COR-L47 (cell line): ENCODE measurements at regions not wholly inside any gene's neighbourhood (a gene's known extent, or its start where the extent isn't known, plus 50 kb on each side); places are given as distances from the start of the nearest gene placed in this dataset.

Experiments
- DNase-seq: peaks from one replicate; lab custom pipeline; 2025; lab: John Stamatoyannopoulos, UW

DNA sequence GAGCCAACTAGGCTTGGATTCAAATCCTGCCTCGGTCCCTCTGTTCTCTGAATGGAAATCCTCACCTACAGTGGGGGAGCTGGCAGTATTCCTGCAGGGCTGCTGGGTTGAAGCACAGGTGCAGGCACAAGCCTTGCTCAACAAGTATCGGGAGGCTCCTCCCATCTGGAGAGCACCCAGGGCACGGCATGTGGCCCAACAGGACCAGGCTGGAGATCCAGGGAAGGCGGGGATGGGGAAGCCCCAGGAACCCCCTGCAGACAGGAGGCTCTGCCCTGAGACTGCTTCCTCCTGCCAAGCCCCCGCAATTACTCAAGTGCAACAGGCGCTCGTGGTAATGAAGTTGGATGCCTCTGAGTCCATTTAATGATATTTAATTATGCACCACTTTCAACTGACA, 128.0 kb upstream of the VSTM2B start:
- DNase-seq: peak; percentile 56

DNA sequence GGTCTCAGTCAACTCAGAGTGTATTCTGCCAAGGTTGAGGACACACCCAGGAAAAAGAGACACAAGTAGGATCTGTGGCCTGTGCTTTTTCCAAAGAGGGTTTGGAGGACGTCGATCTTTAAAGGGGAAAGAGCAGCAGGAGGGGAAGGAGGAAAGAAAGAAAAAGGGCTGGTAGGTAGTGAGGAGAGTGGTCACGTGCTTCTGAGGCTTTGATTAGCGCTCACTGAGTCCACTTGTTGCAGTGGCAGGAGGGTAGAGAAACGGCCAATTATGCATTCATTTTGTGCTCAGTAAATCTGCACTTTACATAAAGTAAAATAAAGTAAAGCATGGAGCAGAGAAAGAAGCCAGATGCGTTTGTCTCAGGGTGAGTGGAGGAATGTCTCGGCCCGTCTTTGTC, 126.0 kb upstream of the VSTM2B start:
- DNase-seq: no peak

DNA sequence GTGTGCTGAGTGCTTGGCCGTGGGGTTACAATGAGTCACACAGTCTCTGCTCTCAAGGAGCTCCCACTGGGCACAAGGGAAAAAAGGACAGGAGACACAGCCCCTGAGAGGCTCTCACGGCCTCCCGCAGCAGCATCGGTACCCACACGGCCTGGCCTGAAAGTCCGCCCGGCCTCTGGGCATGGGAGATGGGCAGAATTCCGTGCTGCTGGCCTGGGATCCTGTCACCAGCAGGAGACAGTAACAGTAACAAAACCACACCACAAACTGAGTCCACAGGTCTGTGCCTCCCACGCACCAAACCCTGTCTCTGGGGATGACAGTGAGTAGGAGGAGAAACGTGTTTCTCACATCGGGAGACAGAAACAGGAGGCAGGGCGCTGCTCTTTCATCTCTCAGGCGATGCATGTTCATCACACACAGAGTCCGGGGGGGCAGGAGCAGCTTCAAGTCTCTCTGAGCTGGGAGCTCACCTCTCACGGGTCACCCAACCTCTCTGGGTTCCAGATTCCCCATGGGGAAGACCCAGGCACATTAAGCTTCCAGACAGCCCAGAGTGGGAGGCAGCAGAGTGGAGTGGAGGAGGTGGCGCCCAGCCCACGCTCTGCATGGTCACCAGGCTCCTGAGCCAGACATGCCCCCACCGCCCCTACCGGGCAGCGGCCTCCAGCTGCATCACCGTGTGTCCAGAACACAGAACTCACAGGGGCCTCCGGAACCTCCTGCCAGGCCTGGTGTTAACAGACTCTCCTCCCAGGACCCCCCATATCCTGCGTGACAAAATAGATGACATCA, 124.7 kb upstream of the VSTM2B start:
- DNase-seq: no peak

DNA sequence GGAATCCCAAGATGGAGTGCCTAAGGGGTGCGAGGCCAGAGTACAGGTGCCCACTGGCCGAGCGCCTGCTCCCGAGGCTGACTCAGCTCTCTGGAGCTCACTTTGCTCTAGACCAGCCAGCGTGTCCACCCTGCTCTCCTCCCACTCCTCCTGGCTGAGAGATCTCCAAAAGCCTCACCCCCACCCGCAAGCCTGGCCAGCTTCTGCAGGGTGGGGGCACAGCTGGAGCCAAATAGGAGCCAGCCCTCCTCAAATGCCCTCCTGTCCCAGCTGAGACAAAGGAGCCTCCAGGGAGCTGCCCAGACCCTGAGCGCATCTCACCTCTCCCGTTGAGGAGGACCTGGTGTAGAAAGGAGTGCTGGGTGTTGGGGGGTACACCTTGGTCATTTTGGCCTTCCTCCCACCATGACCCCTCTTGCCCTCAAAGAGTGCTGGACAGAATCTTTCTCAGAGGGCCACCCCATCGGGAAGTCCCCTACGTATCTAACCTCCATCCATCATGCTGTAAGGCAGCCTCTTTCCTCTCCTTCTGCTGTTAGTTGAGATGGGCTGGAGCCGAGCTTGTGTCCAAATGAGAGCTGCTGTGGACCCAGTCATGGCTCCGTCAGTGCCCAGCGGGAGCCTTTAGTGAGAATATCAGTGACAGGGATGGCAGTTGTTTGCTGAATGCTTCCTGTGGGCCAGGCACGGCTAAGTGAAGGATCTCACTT, 123.9 kb upstream of the VSTM2B start:
- DNase-seq: no peak

DNA sequence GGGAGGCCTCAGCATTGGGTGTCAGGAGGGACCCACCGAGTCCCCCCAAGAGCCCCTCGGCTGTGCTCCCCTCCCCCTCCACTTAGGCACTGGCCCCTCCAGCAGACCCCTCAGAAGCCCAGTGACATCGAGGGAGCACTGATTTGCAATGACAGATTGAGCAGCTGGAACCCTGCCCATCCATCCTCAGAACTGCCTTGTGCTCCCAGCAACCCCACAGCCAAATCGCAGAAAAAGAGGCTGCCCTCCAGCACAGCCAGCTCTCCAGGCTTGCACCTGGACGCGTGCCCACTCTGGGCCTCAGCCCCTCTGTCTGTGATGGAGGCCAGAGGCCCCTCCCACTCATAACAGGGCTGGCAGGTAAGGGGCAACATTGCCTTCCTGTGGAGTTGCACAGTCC, 123.2 kb upstream of the VSTM2B start:
- peak; percentile 32 for DNase-seq

- DNase-seq: peak; percentile 85
These were observed 121.8 kb upstream of the VSTM2B start for GRCh38 chr19:29404015-29404414.

DNA sequence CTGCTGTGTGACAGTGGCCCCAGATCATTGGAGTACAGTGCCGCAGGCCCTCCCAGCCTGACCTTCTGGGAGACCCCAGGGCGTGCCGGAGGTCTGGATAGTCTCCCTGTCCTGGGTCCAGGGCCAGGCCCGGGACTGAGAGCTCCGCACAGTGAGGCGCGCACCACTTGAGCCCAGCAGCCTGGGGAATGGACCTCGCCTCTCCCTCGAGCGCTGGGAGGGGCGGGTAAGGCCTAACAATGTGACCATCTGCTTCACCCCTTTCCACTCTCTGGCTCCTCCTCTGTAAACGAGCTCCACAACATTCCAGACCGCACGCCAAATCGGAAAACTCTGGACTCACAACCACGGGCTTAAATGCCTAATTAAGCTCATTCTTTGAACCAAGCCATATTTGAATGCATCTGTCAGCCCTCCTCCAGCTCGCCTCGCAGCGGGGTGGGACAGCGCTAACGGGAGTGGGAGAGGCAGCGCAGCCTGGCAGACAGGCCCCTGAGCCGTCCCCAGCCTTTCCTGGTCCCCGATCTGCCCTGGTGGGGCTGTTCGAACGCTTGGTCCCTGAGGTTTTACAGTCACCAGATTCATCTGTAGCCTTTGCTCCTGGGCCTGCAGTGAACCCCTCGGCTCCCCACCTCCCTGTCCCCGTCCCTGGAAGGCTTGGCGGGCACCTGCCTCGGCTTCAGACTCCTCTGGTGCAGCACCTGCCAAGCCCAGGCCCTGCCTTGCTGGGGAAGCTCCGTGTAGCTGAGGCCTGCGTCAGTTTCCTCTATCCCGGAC, 120.7 kb upstream of the VSTM2B start:
- peak; percentile 88 for DNase-seq

DNA sequence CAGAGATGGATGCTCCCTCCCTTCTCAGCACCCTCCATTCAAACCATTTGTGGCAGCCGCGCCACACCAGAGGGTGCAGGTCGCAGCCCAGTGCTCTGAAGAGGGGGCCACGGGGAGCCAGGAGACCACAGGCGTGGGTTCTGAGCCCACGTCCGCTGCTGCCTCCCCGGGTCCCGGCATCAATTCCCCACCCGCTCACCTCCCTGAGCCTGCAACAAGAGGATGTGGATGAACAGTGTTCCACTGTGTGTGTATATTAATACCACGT, 120.1 kb upstream of the VSTM2B start:
- DNase-seq: no peak

GRCh38 chr19:29409076-29409862, 116.5 kb upstream of the VSTM2B start:
- DNase-seq: no peak

DNA sequence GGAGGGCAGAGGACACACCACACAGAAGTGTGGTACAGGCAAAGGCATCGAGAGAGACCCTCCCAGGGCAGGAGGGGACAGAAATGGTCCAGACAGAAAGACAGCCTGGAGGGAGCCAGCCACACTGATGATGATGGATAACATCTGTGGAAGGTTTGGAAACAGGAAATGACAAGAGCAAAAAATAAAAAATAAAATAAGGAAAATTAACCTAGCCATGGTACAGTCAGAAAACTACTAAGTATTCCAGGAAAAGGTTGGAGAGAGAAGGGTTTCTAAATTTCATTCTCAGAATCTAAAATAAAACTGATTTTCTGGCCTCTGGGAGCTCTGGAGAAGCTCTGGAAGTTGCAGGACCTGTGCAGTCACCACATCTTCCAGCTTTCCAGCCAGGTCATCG, 115.2 kb upstream of the VSTM2B start:
- no peak for DNase-seq

- no peak for DNase-seq
These were observed 114.6 kb upstream of the VSTM2B start for GRCh38 chr19:29411113-29411581.

GRCh38 chr19:29413435-29413834, 112.4 kb upstream of the VSTM2B start:
- no peak for DNase-seq

GRCh38 chr19:29415507-29415906, 110.3 kb upstream of the VSTM2B start:
- DNase-seq: no peak

GRCh38 chr19:29417048-29417447, 108.7 kb upstream of the VSTM2B start:
- DNase-seq: no peak

- no peak for DNase-seq
These were observed 107.6 kb upstream of the VSTM2B start for GRCh38 chr19:29418201-29418600.

DNA sequence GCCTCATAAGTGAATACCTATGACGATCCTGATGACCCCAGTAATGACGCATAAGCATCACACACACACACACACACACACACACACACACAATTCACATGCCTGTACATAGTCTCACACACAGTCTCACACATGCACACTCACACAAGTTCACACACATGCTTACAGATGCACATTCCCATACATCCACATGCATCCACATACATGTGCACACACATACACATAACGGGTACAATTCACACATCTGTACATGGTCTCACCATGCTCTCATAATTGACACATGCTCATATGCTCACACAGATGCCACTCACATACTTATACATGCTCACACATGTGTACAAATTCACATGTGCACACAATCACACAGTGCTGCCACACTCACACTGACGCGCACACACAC, 105.7 kb upstream of the VSTM2B start:
- DNase-seq: no peak

- no peak for DNase-seq
These were observed 105.2 kb upstream of the VSTM2B start for GRCh38 chr19:29420482-29421195.

- no peak for DNase-seq
These were observed 104.6 kb upstream of the VSTM2B start for GRCh38 chr19:29421196-29421545.

GRCh38 chr19:29422047-29422446, 103.7 kb upstream of the VSTM2B start:
- DNase-seq: no peak

- no peak for DNase-seq
These were observed 103.2 kb upstream of the VSTM2B start for GRCh38 chr19:29422486-29423085.

- DNase-seq: no peak
These were observed 97.7 kb upstream of the VSTM2B start for GRCh38 chr19:29428071-29428470.
